Ureter (tissue), 1 donor: ENCODE measurements at regions not wholly inside any gene's neighbourhood (a gene's known extent, or its start where the extent isn't known, plus 50 kb on each side); places are given as distances from the start of the nearest gene placed in this dataset.

Experiments
- DNase-seq: peaks from one replicate; pipeline ENCODE4 v3.0.0-alpha.2; 2020; ENCODE audit warnings: low spot score
- donor health status: DM: yes; HTN: yes; CAD: no.

DNA sequence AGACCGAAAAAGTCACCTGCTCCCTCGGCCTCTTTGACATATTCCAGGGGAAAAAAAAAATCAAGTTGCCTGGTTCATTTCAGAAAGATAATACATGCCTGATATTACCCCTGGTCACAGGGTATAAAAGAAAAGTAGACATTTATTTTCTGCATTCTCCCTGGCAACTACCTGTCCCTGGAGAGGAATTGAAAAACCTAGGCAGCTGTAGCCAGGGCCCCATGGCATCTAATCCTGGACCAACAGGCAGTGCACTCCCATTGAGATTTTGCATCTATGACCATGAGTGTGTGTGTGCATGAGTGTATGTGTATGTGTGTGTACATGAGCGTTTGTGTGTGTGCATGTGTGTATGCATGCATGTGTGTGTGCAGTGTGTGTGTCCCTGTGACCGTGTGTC lies 338.2 kb upstream of the PFKP start:
- no peak for DNase-seq

DNA sequence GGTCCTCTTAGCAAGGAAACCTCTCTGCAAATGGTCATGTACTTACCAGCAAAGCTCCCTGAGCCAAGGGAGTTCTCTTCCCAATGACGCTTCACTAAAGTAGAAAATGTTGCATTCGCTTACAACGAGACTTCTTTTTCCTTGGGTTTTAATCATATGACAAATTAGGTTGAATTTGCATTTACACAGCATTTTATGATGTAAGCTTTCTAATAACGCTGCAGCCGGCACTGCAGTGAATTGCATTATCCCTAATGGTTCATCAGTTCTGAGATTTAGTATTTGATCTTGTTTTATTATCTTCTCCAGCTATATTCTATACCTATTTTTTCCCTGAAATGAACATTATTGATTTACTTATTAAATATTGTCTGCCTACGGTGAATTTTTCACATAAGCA lies 339.3 kb upstream of the PFKP start:
- DNase-seq, result no peak

DNA sequence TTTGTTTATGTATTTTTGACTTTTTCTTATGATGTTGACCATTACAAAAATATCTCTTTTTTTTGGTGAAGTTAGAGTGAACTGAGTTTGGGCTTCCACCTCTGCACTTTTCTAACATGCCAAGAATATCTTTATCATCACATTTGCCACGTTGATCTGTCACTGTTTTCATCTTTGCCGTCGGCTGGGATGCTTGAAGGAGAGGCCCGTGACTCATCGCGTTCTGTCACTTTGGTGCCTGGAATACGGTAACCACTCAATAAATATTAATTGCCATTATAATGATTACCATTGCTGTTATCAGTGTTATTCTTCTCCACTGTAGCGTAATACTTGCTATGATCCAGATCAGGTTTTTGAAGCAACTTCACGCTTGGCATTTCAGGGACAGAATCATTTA lies 350.8 kb upstream of the PFKP start:
- no peak for DNase-seq

DNA sequence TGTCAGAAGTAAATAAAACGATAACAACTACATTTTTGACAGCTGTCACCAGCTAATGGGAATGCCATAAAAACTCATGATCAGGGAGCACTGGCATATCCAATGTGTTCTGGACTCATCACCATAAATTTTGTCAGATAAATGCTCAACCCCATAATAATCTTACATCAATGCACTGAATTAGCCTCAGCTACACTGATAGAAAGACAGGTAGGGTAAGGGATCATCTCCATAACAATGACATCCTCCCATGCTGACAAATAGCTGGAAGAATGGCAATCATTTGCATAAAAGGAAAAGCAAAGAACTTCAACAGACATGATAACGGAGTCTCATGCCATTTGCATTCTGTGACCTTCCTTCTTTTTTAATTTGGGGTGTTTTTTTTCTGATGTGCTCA lies 352.8 kb upstream of the PFKP start:
- no peak for DNase-seq

DNA sequence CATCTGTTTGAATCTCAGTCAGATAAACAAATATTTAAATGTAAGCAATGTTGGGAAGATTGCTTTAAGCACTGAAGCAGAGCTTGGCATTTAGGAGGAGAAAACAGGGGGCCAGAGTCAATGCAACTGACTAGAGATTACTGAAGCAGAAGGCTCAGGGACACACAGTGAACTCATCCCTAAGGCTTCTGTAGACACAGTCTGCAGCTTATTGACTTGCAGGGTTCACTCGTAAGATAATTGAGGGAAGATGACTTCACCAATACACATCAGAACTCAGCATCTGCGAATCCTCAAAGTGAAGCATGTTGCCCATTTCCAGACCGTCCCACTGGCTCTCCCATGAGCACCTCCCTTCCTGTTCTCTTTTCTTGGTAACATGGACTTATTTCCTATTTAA lies 363.4 kb upstream of the PFKP start:
- no peak for DNase-seq

DNA sequence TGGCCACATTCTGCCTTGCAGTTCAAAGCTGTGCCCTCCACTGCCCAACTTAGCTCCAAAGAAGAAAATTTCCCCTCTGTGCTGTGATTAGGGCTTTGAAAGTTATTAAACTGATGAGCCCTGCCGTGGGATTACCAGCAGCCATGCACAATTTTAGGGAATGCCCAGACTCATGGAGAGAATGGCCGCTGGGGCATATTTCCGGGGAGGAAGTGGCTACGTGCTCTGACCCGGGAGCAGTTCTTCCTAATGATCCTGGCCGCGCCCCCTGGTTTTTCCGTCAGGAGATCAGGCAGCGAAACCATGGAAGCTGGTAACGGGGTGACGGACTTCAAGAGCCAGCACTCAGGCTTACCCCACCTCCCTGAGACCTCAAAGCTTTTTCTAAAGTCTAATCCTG lies 365.5 kb upstream of the PFKP start:
- DNase-seq, result no peak

DNA sequence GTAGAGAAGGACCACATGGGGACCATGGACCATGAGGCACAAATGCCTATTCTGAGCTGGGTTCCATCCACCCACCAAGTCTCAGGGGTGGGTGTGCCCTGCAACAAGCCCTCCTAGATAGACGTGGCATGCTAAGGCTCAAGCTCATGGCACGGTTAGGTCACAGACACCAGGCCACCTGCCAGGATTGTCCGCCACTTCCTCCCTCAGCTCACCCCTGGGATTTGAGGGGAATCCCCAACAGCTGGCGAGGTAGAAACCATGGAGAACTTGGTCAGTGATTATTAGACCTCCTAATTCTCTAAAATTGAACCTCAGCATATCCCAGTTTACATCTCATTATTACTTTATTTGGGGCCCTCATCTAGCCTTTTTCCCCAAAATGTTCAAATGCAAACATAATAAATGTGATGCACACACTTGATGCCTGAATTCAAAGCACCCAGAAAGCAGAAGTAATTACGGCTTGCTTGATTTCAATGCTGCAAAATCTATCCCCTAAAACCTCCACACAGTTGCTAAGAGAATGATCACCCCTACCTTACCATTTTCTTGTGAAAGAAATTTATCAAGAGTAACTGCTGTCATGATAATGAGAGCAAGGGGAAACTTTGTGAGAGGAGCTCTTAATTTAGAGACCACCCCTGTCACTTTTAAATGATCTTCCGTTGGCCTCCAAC lies 366.6 kb upstream of the PFKP start:
- DNase-seq, result no peak

DNA sequence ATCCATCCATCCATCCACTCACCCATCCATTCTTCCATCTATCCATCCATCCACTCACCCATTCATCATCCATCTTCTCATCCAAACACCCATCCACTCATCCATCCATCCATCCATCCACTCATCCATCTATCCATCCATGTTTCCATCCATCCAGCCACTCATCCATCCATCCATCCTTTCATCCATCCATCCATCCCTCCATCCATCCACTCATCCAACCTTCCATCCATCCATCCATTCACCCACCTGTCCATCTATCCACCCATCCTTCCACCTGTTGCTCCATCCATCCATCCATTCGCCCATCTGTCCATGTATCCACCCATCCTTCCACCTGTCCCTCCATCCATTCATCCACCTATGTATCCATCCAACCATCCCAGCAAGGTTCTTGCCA lies 378.4 kb upstream of the PFKP start:
- no peak for DNase-seq

DNA sequence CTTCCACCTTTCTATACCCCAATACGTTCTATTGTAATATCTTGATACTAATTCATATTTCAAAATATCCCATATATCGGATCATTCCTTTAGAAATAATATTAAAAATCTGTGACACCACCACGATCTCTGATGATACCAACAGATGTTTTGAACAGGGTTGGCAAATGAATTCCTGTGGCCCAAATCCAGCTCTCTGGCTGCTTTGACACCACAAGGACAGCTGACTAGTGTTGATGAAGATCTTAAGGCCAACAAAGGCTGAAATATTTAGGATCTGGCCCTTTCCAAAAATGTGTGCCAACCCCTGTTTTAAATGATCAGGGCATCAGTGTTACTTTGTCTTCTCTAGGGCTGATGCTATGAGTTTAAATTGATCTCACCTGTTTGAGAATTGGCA lies 380.7 kb upstream of the PFKP start:
- DNase-seq, result no peak

DNA sequence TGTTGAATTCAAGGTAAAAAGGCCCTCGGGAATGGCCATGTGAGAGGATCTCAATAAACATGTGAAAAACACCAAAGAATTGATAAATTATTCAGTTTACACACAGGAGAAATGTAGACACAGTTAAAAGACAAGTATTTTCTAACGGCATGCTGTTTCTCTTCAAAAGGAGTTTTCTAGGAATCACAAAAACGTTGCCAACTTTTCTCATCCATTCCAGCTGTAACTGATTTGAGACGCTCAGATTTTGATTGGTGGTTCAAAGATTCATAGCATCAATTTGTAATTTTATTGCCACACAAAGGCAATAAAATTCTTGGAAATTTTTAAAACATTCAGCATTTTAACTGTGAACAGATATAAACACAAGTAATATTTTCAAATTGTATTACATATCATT lies 384.9 kb upstream of the PFKP start:
- no peak for DNase-seq

DNA sequence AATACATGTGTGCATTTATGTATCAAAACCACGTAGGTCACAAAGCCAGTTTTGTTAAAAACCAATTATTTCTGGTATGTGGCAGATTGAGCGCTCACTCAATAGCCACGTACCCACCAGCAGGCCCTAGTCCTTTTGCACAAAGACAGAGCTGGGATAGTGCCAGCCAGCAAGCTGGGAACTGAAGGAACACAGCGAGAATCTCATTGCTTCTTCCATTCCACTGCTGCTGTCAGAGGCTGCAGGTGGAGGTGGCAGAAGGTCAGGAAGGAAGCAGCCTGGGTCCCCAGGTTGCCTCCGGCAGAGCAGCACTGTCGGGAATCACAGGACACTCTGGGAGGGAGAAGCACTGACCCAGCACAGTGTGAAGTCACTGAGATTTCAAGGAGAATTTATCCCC lies 385.5 kb upstream of the PFKP start:
- no peak for DNase-seq

DNA sequence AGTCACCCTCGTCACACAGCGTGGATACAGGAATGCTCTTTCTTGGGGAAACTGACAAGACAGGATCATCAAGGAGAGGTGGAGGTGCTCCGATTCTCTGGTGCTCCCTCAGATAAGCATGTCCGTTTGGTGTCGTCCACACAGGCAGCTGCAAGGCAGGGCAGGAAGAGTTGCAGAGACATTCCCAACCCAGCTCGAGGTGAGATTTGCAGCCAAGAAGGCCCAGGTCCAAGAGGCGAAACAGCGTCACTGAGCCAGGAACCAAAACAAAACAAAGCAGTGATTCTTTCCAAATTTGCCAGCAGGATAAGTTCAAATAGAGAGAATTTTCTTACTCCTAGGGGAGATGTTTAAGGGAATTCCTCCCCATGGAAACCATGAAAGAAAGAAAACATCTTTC lies 386.5 kb upstream of the PFKP start:
- no peak for DNase-seq

DNA sequence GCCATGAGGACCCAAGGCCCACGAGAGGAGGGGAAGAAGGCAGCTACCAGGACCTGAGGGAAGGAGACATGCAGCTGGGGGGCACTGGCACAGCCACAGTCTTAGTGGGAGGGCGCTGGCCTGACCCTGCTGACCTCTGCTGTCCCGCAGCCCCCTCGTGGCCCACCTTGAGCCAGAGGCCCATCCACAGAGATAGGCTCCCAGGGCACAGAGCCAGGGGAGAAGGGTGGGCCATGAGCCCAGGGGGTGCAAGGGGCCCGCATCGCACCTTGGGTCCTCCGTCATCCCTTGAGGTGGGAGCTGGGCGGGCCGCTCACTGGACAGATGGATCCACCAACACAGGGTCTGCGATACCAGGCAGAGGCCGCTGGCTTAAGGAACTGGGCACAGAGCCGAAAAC lies 387.7 kb upstream of the PFKP start:
- no peak for DNase-seq

DNA sequence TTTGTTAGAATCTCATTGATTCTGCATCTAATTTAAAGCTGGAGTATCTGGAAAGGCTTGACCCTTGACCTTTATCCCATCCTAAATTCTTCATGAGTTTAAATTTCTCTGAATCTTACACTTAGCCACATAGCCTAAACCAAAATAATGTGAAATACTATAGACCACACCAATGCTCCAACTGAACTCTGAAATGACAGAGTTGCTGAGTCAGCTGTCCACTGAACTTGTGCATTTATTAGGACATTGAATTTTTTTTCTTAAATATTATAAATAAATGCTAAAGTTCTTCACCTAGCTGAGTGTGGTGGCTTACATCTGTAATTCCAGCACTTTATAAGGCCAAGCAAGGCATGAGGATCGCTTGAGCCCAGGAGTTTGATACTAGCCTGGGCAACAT lies 390.9 kb upstream of the PFKP start:
- DNase-seq, result no peak

DNA sequence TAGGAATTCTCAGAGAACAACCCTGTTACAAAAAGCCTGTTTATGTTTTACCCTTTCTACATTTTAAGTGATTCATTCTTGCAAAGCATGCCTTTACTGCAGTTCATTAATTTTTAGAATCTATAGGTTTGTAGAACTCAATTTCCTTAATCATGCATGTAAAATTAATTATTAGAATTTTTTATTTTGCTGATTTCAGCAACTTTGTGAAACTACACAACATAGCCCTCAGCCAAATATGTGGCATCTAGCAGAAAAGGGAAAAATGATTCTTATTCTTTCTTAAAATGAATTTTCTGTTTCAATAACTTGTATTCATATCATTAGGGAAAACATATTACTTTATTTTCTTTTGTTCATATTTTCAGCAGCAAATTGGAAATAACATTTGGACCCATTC lies 392.9 kb upstream of the PFKP start:
- no peak for DNase-seq

DNA sequence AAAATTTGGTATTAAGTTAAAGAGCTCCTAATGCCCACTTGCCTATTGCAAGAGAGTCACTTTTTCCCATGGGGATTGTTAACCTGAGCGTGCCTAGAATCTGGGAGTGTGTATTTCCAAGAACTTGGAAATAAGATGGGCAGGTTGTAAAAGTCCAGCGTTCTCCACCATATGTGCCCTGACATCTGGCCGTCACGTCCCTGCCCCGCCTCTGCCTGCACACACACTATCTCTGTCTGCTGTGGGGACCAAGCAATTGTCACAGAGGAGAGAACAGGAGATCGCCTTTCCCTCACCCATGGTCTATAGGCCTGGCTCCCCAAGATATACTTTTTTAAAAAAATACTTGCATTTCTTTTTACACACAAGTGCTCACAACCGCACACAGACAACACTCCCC lies 396.5 kb upstream of the PFKP start:
- DNase-seq, result no peak

DNA sequence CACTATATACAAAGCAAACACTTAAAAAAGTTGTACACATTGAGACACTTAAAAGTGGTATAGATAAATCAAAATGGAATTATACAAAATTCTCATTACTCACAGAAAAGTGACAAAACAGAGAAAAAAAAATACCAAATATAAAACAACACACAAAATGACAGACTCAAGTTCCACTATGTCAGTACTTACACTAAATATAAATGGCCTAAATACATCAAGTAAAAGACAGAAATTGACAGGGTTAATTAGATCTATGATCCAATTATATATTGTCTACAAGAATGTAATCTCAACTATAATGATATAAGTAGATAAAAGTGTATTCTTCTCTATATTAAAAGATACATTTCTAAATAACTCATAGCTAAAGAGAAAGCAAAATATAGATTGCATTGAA lies 401.6 kb upstream of the PFKP start:
- no peak for DNase-seq

DNA sequence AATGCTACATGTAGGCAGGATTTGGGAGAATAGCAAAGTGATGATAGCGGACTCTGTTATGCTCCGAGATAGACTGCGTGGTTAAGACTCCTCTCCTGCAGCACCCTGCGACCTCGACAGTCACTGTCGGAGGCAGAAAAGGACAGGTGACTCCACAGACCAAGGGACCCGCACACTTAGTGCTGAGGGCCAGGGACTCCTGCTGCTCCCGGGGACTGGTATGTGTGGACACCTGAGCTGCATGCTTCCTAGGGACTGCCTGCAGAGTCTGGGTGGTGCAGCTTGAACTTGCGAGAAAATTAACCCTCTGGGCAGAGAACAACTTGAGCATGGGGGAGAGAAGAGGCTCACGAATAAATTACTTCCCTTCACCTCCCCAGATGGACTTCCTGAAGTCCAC lies 407.1 kb upstream of the PFKP start:
- DNase-seq, result no peak

DNA sequence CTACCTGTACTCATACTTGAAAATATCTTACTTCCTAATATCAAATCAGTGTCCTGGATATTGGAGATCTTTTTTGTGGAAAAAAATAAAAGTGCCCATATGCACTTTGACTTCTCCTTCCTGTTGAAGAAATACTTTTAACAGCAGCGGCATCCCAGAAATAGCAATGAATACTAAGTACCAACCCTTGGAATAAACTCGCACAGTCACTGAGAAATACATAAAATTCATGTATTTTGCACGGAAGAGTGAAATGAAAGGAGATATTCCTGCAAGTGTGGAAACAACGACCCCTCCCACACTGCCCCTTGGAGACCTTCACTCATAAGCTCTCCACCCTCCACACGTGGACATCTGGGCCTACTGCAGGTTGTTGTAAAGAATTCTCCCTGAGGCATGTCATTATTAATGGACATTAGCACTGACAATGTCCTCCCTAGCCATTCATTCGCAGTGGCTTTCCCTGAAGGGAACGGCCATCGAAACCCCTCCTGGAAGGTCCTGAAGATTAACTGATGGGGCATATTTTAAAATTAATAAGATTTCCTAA lies 407.6 kb upstream of the PFKP start:
- no peak for DNase-seq

DNA sequence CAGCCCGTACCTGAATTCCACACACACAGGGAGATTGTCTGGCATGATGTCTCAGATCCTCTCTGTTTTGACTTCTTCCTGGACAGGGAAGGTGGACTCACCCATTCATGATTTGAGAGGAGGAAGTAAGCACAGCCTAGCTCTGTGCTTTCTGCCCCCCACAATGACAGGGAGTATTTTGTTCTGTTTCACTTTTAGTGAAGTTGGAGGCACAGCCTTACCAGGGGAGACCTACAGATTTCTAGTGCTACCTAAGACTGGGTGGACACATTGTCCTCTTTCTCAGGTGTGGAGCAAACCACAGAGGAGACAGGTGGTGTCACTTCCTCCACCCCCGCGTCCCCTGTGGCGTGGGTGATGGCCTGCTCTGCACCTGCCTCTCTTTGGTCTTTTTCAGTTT lies 408.6 kb upstream of the PFKP start:
- DNase-seq, result no peak

DNA sequence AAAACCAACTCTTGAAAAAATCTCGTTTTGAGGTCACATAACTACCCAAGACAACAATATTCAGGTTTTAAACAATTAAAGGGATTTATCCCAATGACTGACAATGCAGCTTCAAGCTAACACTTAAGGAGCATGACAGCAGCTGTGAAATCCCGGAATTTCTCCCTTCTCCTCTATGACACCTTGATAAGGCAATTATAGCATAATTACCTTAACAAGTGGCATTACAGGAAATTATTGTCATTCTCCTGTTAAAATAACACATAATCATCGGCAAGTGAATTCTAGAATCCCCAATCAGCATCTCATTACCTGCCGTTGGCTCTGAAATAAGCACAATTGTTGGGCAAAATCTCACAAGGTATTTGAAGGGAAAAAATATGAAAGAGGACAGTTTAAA lies 417.0 kb upstream of the PFKP start:
- DNase-seq, result no peak

DNA sequence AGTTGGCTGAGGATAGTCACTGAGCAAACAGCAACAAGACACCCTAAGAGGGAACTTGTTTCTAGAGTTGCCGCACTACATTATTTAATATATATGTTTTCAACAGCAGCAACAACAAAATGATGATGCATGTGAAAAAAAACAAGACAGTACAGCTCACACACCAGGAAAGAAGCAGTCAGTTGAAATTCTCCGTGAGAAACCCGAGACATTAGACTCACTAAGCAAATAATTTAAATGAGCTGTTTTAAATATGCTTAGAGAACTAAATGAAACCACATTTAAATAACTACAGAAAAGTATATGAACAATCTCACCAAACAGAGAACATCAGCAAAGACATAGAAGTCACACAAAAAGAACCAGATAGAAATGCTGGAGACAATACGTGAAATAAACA lies 426.3 kb upstream of the PFKP start:
- DNase-seq, result no peak

DNA sequence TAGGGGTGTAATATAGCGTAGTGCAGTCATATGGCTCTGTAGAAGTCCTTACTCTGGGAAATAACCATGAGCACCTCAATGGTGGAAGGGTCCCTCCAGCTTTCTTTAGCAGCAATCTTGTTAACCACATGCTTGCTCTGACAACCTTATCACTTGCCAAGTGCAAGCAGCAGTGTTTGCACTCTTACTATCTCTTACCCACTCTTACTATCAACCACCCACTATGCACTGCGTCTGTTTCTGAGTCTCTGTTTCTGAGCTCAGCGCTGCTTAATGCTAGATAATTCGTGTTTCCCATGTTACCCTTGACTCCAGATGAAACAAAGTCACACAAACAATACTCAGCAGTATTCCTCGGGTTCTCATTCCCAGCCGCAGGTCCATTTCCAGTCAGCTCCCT lies 433.7 kb upstream of the PFKP start:
- no peak for DNase-seq

DNA sequence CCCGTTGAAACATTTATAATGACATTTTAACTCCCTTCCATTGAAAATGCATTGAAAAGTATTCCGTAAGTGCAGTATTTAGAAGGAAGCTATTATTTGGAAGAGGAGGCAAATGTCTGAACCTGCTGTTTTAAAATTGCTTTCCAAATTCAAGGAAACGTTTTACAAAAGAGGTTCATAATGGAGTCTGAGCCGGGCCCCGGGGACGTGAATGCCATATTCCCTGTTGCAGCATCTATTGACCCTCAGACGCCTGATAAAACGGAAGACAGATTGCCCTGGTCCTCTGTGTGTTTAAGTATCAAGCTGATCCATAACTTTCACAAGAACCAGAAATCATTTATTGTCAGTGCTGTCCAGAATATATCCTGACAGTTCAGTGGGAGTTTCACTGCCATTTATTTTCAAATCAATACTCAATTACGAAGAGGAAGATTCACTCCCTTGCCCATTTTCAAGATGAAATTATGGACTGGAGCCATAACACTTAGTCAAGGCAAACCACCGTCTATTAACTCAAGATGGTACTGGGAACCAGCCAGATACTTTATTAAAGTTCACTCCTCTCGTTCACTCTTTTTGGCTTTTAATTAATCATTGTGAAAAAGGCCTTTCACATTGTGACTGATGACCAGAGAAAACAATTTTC lies 435.7 kb upstream of the PFKP start:
- no peak for DNase-seq
